Right lobe of liver (tissue), 4 donors: ENCODE measurements at regions not wholly inside any gene's neighbourhood (a gene's known extent, or its start where the extent isn't known, plus 50 kb on each side); places are given as distances from the start of the nearest gene placed in this dataset.

ENCODE experiments used
- POLR2A ChIP-seq: fragments of 450-650 bp; IDR thresholded peaks from one replicate; pipeline ENCODE4 v1.6.1; 2017; ENCODE audit warnings: antibody characterized with exemption, mild to moderate bottlenecking
- TF ChIP-seq, protein P1 (sequence below), 4 donors: fragments of 200-600 bp in 3 of 4; fragments of 450-650 bp in 1 of 4; IDR thresholded peaks; one replicate each; pipeline versions ENCODE4 v1.5.1 to v1.8.0; 2016 to 2022; ENCODE audit warnings: antibody characterized with exemption in 4 of 4, mild to moderate bottlenecking in 2 of 4
- donor health status: DM: no; HTN: no; CAD: no.
- donor health status: DM: no; HTN: no; CAD: no.
- donor health status: DM: no; HTN: yes; CAD: no.

DNA sequence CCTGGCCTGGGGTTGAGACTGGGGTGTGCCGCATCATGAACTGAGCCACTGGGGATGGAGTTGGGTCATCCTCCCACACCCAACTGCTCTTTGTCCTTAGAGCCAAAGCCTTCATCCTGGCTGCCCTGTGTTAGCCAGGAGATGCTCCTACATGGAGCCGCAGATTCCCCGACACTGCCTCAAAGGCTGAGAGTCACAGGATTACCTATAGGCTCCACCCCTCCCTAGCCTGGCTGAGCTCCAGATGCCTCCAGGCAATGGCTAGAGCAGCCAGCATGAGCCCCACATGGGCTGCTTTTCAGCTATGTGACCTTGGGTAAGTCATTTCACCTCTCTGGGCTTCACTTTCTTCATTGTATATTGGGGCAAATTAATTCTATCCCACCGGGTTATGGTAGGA lies 119.9 kb upstream of the POU3F1 start:
- no peak for TF ChIP-seq POLR2A
- TF ChIP-seq, protein P1, sequence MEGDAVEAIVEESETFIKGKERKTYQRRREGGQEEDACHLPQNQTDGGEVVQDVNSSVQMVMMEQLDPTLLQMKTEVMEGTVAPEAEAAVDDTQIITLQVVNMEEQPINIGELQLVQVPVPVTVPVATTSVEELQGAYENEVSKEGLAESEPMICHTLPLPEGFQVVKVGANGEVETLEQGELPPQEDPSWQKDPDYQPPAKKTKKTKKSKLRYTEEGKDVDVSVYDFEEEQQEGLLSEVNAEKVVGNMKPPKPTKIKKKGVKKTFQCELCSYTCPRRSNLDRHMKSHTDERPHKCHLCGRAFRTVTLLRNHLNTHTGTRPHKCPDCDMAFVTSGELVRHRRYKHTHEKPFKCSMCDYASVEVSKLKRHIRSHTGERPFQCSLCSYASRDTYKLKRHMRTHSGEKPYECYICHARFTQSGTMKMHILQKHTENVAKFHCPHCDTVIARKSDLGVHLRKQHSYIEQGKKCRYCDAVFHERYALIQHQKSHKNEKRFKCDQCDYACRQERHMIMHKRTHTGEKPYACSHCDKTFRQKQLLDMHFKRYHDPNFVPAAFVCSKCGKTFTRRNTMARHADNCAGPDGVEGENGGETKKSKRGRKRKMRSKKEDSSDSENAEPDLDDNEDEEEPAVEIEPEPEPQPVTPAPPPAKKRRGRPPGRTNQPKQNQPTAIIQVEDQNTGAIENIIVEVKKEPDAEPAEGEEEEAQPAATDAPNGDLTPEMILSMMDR (IDR thresholded peaks at IDR 0.05) = no peak
